Body of pancreas (tissue), 4 donors: ENCODE measurements at regions not wholly inside any gene's neighbourhood (a gene's known extent, or its start where the extent isn't known, plus 50 kb on each side); places are given as distances from the start of the nearest gene placed in this dataset.
A peak's percentile ranks its signal among the peaks of the same experiment; 100 is the strongest.

Source experiments
- ATAC-seq: fragments of 150-250 bp; one replicate; pipeline ENCODE4 v1.9.1; 2016
- DNase-seq, 4 donors: peaks; one replicate each; pipeline ENCODE4 v3.0.0-alpha.2; 2019
- H3K27ac ChIP-seq, 4 donors: fragments of 200-600 bp; sonication (generic); 1 replicate in 3 of 4; 2 replicates in 1 of 4; pipeline versions ENCODE4 v1.5.1 to v1.6.1; 2016 to 2019; ENCODE audit warnings: mild to moderate bottlenecking in 1 of 4, mixed read lengths in 1 of 4, moderate library complexity in 1 of 4
- H3K27me3 ChIP-seq, 2 donors: fragments of 200-600 bp; sonication (generic); one replicate each; pipeline ENCODE4 v1.6.0; 2016; ENCODE audit warnings: mild to moderate bottlenecking in 1 of 2
- H3K36me3 ChIP-seq, 2 donors: fragments of 200-600 bp; sonication (generic); replicated peaks in 1 of 2; 2 replicates each; pipeline ENCODE4 v1.5.1; 2016; ENCODE audit warnings: low read depth in 2 of 2; ENCODE audit not compliant: insufficient read depth in 1 of 2
- H3K4me1 ChIP-seq: fragments of 200-600 bp; sonication (generic); one replicate; pipeline ENCODE4 v1.6.0; 2016
- H3K4me3 ChIP-seq, 2 donors: fragments of 200-600 bp; sonication (generic); 1 replicate in 1 of 2; 2 replicates in 1 of 2; pipeline ENCODE4 v1.5.1; 2016 to 2019
- H3K9me3 ChIP-seq, 3 donors: fragments of 200-600 bp; sonication (generic); 1 replicate in 2 of 3; 2 replicates in 1 of 3; pipeline ENCODE4 v1.5.1; 2016
- POLR2A ChIP-seq, 3 donors: fragments of 450-650 bp; IDR thresholded peaks; one replicate each; pipeline ENCODE4 v1.6.1; 2016; ENCODE audit warnings: antibody characterized with exemption in 3 of 3, mild to moderate bottlenecking in 2 of 3
- WGBS, 2 donors: methylation state at CpG; one replicate each; pipeline ENCODE4 v1.1.5; 2017; 5-methylcytosine and 5-hydroxymethylcytosine counted together
- intact Hi-C: fragments of 100-400 bp; cut with DNase I; formaldehyde crosslinking; loops from one replicate; pipeline ENCODE4 v1.15.1; 2023
- TF ChIP-seq, protein P1 (sequence below), 7 experiments: fragments of 450-650 bp in 4 of 7; fragments of 200-600 bp in 3 of 7; sonication (generic) in 3 of 7; IDR thresholded peaks; one replicate each; pipeline ENCODE4 v1.5.1; 2016 to 2019; ENCODE audit warnings: antibody characterized with exemption in 7 of 7

DNA sequence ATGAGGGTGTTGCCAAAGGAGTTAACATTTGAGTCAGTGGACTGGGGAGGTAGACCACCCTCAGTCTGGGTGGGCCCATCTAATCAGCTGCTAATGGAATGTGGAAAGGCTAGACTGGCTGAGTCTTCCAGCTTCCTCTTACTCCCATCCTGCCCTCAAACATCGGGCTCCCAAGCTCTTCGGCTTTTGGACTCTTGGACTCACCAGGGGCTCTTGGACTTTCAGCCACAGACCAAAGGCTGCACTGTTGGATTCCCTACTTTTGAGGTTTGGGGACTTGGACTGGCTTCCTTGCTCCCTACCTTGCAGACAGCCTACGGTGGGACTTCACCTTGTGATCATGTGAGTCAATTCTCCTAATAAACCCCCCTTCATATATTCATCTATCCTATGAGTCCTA lies 276.6 kb upstream of the DIO3 start:
- DNase-seq = no peak
- Histone ChIP-seq H3K4me1 (no peaks in the 10 kb centered on the region), H3K4me3 (no peak overlapping the region), H3K36me3 (no peaks in the 10 kb centered on the region), H3K27me3 (no peaks in the 10 kb centered on the region), H3K9me3 (no peaks in the 10 kb centered on the region), H3K27ac (no peak overlapping the region)
- 71 to 84% methylated on average over 3 of the region's 3 CpGs for WGBS, 2 donors
- intact Hi-C loops = no loop called here
- TF ChIP-seq POLR2A (IDR thresholded peaks at IDR 0.05) = no peak
- TF ChIP-seq, protein P1, sequence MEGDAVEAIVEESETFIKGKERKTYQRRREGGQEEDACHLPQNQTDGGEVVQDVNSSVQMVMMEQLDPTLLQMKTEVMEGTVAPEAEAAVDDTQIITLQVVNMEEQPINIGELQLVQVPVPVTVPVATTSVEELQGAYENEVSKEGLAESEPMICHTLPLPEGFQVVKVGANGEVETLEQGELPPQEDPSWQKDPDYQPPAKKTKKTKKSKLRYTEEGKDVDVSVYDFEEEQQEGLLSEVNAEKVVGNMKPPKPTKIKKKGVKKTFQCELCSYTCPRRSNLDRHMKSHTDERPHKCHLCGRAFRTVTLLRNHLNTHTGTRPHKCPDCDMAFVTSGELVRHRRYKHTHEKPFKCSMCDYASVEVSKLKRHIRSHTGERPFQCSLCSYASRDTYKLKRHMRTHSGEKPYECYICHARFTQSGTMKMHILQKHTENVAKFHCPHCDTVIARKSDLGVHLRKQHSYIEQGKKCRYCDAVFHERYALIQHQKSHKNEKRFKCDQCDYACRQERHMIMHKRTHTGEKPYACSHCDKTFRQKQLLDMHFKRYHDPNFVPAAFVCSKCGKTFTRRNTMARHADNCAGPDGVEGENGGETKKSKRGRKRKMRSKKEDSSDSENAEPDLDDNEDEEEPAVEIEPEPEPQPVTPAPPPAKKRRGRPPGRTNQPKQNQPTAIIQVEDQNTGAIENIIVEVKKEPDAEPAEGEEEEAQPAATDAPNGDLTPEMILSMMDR (IDR thresholded peaks at IDR 0.05) = no peak
- no peak for ATAC-seq

DNA sequence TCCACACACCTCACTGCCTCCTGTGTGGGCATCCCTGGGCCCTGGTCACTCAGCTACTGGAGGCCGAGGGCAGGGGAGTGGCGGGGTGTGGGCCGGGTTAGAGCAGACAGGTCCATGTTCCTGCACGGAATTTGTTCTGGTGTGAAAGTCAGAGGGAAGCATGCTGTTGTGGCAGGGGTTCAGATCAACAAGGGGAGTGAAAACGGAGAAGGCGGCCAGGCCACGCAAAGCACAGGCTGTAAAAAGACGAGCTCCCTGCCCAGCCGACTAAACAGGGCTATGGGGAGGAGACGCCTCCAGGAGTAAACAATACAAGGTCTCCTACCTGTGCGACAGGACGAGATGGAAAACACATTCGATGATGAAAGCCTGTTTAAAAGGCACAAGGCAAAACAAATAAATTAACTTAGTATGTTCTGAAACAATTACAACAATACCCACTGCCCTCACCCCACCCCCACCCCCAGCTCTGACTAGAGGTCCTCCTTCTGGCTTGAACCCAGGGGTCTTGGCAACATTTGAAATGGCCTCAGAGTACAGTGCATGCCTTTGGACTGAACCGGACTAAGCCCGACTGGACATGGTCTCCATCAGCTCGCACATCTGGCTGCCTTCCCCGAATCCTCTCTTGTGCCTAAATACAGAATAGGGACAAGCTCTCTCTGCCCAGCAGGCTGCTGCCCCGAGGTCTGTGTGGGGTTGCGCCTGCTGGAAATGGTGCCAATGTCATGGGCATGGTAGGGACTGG lies 274.9 kb upstream of the DIO3 start:
- 65 to 72% methylated on average over 18 to 19 of the region's 19 CpGs for WGBS, 2 donors
- Histone ChIP-seq H3K27ac (no peak overlapping the region), H3K36me3 (no peaks in the 10 kb centered on the region), H3K9me3 (no peaks in the 10 kb centered on the region), H3K4me1 (no peaks in the 10 kb centered on the region), H3K27me3 (no peaks in the 10 kb centered on the region), H3K4me3 (no peak overlapping the region)
- DNase-seq = no peak
- TF ChIP-seq, protein P1 (IDR thresholded peaks at IDR 0.05) = no peak
- intact Hi-C loops = no loop called here
- ATAC-seq = no peak

DNA sequence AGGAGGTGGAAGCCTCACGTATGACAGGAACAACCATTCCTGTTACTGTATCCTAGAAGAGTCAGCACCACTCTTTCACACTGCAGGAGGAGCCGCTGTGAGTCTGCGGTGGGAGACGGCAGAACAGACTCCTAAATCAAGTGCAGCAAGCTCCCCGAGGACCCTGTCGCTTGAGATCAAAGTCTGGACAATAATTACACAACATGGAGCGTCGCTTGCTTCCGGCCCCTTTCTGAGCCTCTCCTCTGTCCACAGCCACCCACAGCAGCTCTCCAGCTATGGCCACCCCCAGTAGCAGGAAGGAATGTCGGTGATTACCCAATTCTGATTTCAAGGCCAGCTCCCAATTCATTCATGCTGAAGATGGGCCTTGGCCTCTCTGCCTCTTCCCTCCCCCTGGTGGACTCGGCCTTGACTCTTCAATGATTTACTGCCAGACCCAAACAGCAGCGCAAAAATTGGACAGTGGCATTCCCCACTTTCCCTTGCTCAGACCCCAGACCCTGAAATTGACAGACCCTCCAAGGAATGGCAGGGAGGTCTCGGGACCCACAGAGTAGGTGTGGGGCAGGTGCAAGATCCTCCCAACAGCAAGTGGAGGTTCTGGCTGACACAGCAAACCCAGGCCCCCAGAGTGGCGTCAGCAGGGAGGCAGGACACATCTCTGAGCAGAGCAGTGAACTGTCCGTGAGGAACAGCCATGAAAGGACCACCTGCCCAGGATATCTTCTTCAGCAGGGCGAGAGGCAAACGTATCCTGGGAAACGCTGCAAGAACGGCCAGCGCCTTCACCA lies 272.7 kb upstream of the DIO3 start:
- peak; percentile 24 for ATAC-seq
- 36 to 40% methylated on average over 15 to 20 of the region's 20 CpGs for WGBS, 2 donors
- Histone ChIP-seq H3K36me3 (no peaks in the 10 kb centered on the region), H3K4me3 (no peak overlapping the region), H3K27ac (no peak overlapping the region), H3K4me1 (no peaks in the 10 kb centered on the region), H3K9me3 (no peaks in the 10 kb centered on the region), H3K27me3 (no peaks in the 10 kb centered on the region)
- peak; percentile 15 to 41 (median 20) for DNase-seq
- intact Hi-C loops = no loop called here
- TF ChIP-seq POLR2A (IDR thresholded peaks at IDR 0.05) = no peak
- TF ChIP-seq, protein P1 (IDR thresholded peaks at IDR 0.05) = no peak

DNA sequence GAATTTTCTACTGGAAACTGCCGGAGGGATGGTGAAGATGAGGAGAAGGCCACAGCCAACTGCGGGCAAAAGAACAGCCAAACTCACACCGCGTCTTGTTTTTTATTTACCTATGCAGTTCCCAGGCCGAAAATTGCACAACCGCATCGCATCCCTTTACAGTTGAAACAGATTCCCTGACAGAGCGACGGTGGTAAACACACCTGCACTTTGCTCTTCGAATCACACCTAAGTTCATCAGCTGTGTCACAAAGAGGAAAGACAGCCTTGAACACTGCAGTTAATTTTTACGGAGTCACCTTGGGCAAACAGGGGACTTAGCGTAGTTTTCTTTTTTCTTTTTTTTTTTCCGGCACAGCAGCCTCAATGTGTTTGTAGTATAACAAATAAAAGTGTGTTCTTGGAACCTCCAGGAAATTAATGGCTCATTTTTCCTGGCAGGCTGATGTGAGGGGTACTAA lies 272.0 kb upstream of the DIO3 start:
- H3K36me3 ChIP-seq = no peaks in the 10 kb centered on the region
- 19 to 30% methylated on average over 13 of the region's 13 CpGs for WGBS, 2 donors
- intact Hi-C loops = no loop called here
- H3K27me3 ChIP-seq = no peaks in the 10 kb centered on the region
- no peak for ATAC-seq
- H3K27ac ChIP-seq = no peak overlapping the region
- no peaks in the 10 kb centered on the region for H3K9me3 ChIP-seq
- H3K4me3 ChIP-seq = no peak overlapping the region
- no peak for TF ChIP-seq POLR2A (IDR thresholded peaks at IDR 0.05)
- TF ChIP-seq, protein P1 (IDR thresholded peaks at IDR 0.05) = no peak
- no peak for DNase-seq
- H3K4me1 ChIP-seq = no peaks in the 10 kb centered on the region
